HEK293 (cell line): ENCODE measurements at regions not wholly inside any gene's neighbourhood (a gene's known extent, or its start where the extent isn't known, plus 50 kb on each side); places are given as distances from the start of the nearest gene placed in this dataset.
A peak's percentile ranks its signal among the peaks of the same experiment; 100 is the strongest.

Source experiments
- CTCF ChIA-PET: fragments of 350-600 bp; formaldehyde crosslinking; extraction: SDS; loops from one replicate; lab custom pipeline; 2021; ENCODE audit warnings: antibody characterized with exemption; lab: Yijun Ruan, JAX
- POLR2A ChIA-PET: fragments of 300-600 bp; formaldehyde crosslinking; extraction: SDS; loops from one replicate; lab custom pipeline; 2020; ENCODE audit warnings: antibody characterized with exemption, inconsistent platforms; lab: Yijun Ruan, JAX
- H3K27ac ChIP-seq: fragments of 200-500 bp; sonication (Bioruptor generic); 2 replicates; pipeline ENCODE4 v1.5.1; 2014; ENCODE audit warnings: low read depth, low read length, control low read depth, inconsistent platforms; ENCODE audit errors: extremely low read depth
- H3K36me3 ChIP-seq, 2 experiments: fragments of 200-500 bp in 1 of 2; sonication (Bioruptor generic) in 1 of 2; 1 replicate in 1 of 2; 2 replicates in 1 of 2; pipeline ENCODE4 v1.5.1; 2014 to 2017; ENCODE audit warnings: inconsistent platforms in 2 of 2, low read length in 2 of 2; ENCODE audit not compliant: control insufficient read depth in 2 of 2, insufficient read depth in 1 of 2
- H3K4me1 ChIP-seq: fragments of 200-500 bp; sonication (Bioruptor generic); 2 replicates; pipeline ENCODE4 v1.5.1; 2014; ENCODE audit warnings: mild to moderate bottlenecking, low read length, inconsistent platforms; ENCODE audit not compliant: control insufficient read depth, insufficient read depth
- H3K4me3 ChIP-seq: 2 replicates; pipeline ENCODE4 v1.5.1; 2011; ENCODE audit warnings: low read depth, mild to moderate bottlenecking, control low read depth, low read length, moderate library complexity
- H3K9me3 ChIP-seq: fragments of 200-500 bp; sonication (Bioruptor generic); 2 replicates; pipeline ENCODE4 v1.5.1; 2014; ENCODE audit warnings: low read depth, low read length, inconsistent platforms; ENCODE audit not compliant: control insufficient read depth, insufficient read depth
- CTCF ChIP-seq: fragments of 450-650 bp; formaldehyde crosslinking; IDR thresholded peaks from 2 replicates; pipeline ENCODE4 v1.5.1; 2016; ENCODE audit warnings: missing biosample characterization, missing genetic modification characterization
- GLIS2 ChIP-seq: fragments of 450-650 bp; formaldehyde crosslinking; IDR thresholded peaks from 2 replicates; pipeline ENCODE4 v1.5.1; 2016; ENCODE audit warnings: missing biosample characterization, missing genetic modification characterization
- IKZF3 ChIP-seq: fragments of 450-650 bp; IDR thresholded peaks from 2 replicates; pipeline ENCODE4 v1.5.0; 2018; ENCODE audit warnings: missing biosample characterization, mild to moderate bottlenecking, missing genetic modification characterization, moderate library complexity
- PRDM1 ChIP-seq: fragments of 450-650 bp; formaldehyde crosslinking; IDR thresholded peaks from 2 replicates; pipeline ENCODE4; 2016; ENCODE audit warnings: missing biosample characterization, missing genetic modification characterization
- SP7 ChIP-seq: fragments of 450-650 bp; formaldehyde crosslinking; IDR thresholded peaks from 2 replicates; pipeline ENCODE4 v1.5.1; 2016; ENCODE audit warnings: missing biosample characterization, missing genetic modification characterization
- WT1 ChIP-seq: fragments of 450-650 bp; formaldehyde crosslinking; IDR thresholded peaks from 2 replicates; pipeline ENCODE4 v1.5.1; 2016; ENCODE audit warnings: missing biosample characterization, missing genetic modification characterization
- YY1 ChIP-seq: fragments of 450-650 bp; formaldehyde crosslinking; IDR thresholded peaks from 2 replicates; pipeline ENCODE4 v1.5.1; 2018; ENCODE audit warnings: missing biosample characterization, missing genetic modification characterization
- ZBTB21 ChIP-seq: fragments of 450-650 bp; formaldehyde crosslinking; IDR thresholded peaks from 2 replicates; pipeline ENCODE4 v1.5.1; 2017; ENCODE audit warnings: missing biosample characterization, missing genetic modification characterization
- ZBTB44 ChIP-seq: fragments of 450-650 bp; IDR thresholded peaks from 2 replicates; pipeline ENCODE4 v1.5.1; 2018; ENCODE audit warnings: missing biosample characterization, mild to moderate bottlenecking, missing genetic modification characterization
- ZFHX2 ChIP-seq: fragments of 450-650 bp; formaldehyde crosslinking; conservative IDR thresholded peaks from 2 replicates; pipeline ENCODE4 v1.5.1; 2016; ENCODE audit warnings: missing biosample characterization, missing genetic modification characterization
- ZFP69B ChIP-seq: fragments of 450-650 bp; formaldehyde crosslinking; IDR thresholded peaks from 2 replicates; pipeline ENCODE4 v1.5.1; 2016; ENCODE audit warnings: missing biosample characterization, missing genetic modification characterization
- ZNF18 ChIP-seq: fragments of 450-650 bp; formaldehyde crosslinking; IDR thresholded peaks from 2 replicates; pipeline ENCODE4 v1.5.1; 2016; ENCODE audit warnings: missing biosample characterization, missing genetic modification characterization
- ZNF184 ChIP-seq: fragments of 450-650 bp; IDR thresholded peaks from 2 replicates; pipeline ENCODE4 v1.5.1; 2018; ENCODE audit warnings: missing biosample characterization, mild to moderate bottlenecking, missing genetic modification characterization
- ZNF292 ChIP-seq: fragments of 450-650 bp; formaldehyde crosslinking; IDR thresholded peaks from 2 replicates; pipeline ENCODE4 v1.5.1; 2016; ENCODE audit warnings: low read depth, missing biosample characterization, missing genetic modification characterization, borderline replicate concordance
- ZNF555 ChIP-seq: fragments of 450-650 bp; formaldehyde crosslinking; conservative IDR thresholded peaks from 2 replicates; pipeline ENCODE4 v1.5.1; 2017; ENCODE audit warnings: missing biosample characterization, mild to moderate bottlenecking, missing genetic modification characterization, inconsistent platforms
- ZNF596 ChIP-seq: fragments of 450-650 bp; IDR thresholded peaks from 2 replicates; pipeline ENCODE4 v1.5.0; 2018; ENCODE audit warnings: missing biosample characterization, mild to moderate bottlenecking, missing genetic modification characterization, moderate library complexity
- ZNF639 ChIP-seq: fragments of 450-650 bp; formaldehyde crosslinking; IDR thresholded peaks from 2 replicates; pipeline ENCODE4 v1.5.1; 2016; ENCODE audit warnings: missing biosample characterization, missing genetic modification characterization
- ZNF654 ChIP-seq: fragments of 450-650 bp; formaldehyde crosslinking; IDR thresholded peaks from 2 replicates; pipeline ENCODE4 v1.5.1; 2016; ENCODE audit warnings: low read depth, missing biosample characterization, missing genetic modification characterization
- ZNF830 ChIP-seq: fragments of 450-650 bp; IDR thresholded peaks from 2 replicates; pipeline ENCODE4 v1.5.0; 2018; ENCODE audit warnings: missing biosample characterization, missing genetic modification characterization, low read depth, mild to moderate bottlenecking, moderate library complexity
- ZSCAN23 ChIP-seq: fragments of 450-650 bp; formaldehyde crosslinking; IDR thresholded peaks from 2 replicates; pipeline ENCODE4 v1.5.1; 2016; ENCODE audit warnings: missing biosample characterization, missing genetic modification characterization
- ZSCAN5A ChIP-seq: fragments of 450-650 bp; formaldehyde crosslinking; IDR thresholded peaks from 2 replicates; pipeline ENCODE4 v1.5.1; 2016; ENCODE audit warnings: missing biosample characterization, missing genetic modification characterization
- ZXDB ChIP-seq: fragments of 450-650 bp; formaldehyde crosslinking; IDR thresholded peaks from 2 replicates; pipeline ENCODE4 v1.5.1; 2016; ENCODE audit warnings: missing biosample characterization, missing genetic modification characterization

GRCh38 chrX:71000139-71000538, 68.0 kb downstream of the SNX12 start:
- Histone ChIP-seq H3K9me3 (no peaks in the 10 kb centered on the region), H3K4me3 (no peak overlapping the region), H3K36me3 (no peaks in the 10 kb centered on the region), H3K27ac (no peak overlapping the region), H3K4me1 (no peaks in the 10 kb centered on the region)
- ChIA-PET POLR2A (no interaction called here), CTCF (interaction anchor here (0.8 to 1.5 kb wide), 3 partner anchors 17 to 182 kb away, joined by 3 to 7 read pairs (median 3); no protein-coding TSS in a partner anchor)
- TF ChIP-seq PRDM1 (tag by site-specific recombination) (peak; percentile 81), ZNF555 (tag by site-specific recombination) (no peak)

- H3K4me3 ChIP-seq, result no peak overlapping the region
- CTCF ChIA-PET, result interaction anchor here (0.5 to 1.9 kb wide), 15 partner anchors 13 to 573 kb away, joined by 3 to 7 read pairs (median 4); no protein-coding TSS in a partner anchor
- POLR2A ChIA-PET, result interaction anchor here (0.5 kb wide), 1 partner anchor 21 kb away, joined by 3 read pairs; no protein-coding TSS in a partner anchor
- no peaks in the 10 kb centered on the region for H3K36me3 ChIP-seq
- H3K4me1 ChIP-seq, result no peaks in the 10 kb centered on the region
- no peak overlapping the region for H3K27ac ChIP-seq
- peaks cover 2% of the 10 kb centered on the region; the same call in 1 of the 2 replicates for H3K9me3 ChIP-seq
- TF ChIP-seq ZNF18, result no peak
- no peak for TF ChIP-seq YY1 (tag by site-specific recombination)
- TF ChIP-seq ZNF830 (tag by site-specific recombination), result no peak
- peak; percentile 29; the same call in 1 of the 2 replicates for TF ChIP-seq GLIS2 (tag by site-specific recombination)
- TF ChIP-seq ZBTB44 (tag by site-specific recombination), result no peak
- TF ChIP-seq ZNF596, result peak; percentile 98
- TF ChIP-seq ZNF654, result peak; percentile 67
- no peak for TF ChIP-seq ZNF292 (tag by site-specific recombination)
- TF ChIP-seq CTCF (tag by site-specific recombination), result peak; percentile 67
- TF ChIP-seq ZSCAN23, result no peak
These were observed 67.6 kb upstream of the SLC7A3 start for GRCh38 chrX:70998411-70999027.

- Histone ChIP-seq H3K4me3 (no peak overlapping the region), H3K36me3 (no peaks in the 10 kb centered on the region), H3K27ac (no peak overlapping the region), H3K4me1 (no peaks in the 10 kb centered on the region), H3K9me3 (peaks cover 2% of the 10 kb centered on the region; the same call in 1 of the 2 replicates)
- CTCF ChIA-PET, result interaction anchor here (1.1 kb wide), 1 partner anchor 184 kb away, joined by 4 read pairs; no protein-coding TSS in a partner anchor
- POLR2A ChIA-PET, result no interaction called here
- TF ChIP-seq ZFHX2 (tag by site-specific recombination), result no peak
- TF ChIP-seq ZNF639 (tag by site-specific recombination), result no peak
- no peak for TF ChIP-seq ZXDB
- no peak for TF ChIP-seq ZSCAN5A (tag by site-specific recombination)
- no peak for TF ChIP-seq IKZF3 (tag by site-specific recombination)
- TF ChIP-seq SP7 (tag by site-specific recombination), result no peak
- TF ChIP-seq ZNF184, result no peak
- TF ChIP-seq ZFP69B (tag by site-specific recombination), result no peak
- TF ChIP-seq WT1 (tag by site-specific recombination), result no peak
- TF ChIP-seq ZBTB21, result no peak
These were observed 64.4 kb upstream of the SLC7A3 start for GRCh38 chrX:70995338-70995737.
